Small intestine (tissue), 7 donors: ENCODE measurements at regions not wholly inside any gene's neighbourhood (a gene's known extent, or its start where the extent isn't known, plus 50 kb on each side); places are given as distances from the start of the nearest gene placed in this dataset.

ENCODE experiments used
- DNase-seq, 2 donors: peaks; one replicate each; pipeline versions ENCODE4 v3.0.0 to v3.0.0-alpha.2; 2013
- FAIRE-seq: peaks from 2 replicates; lab custom pipeline; 2012; peaks lifted over from hg19 to GRCh38; lab: Jason Lieb, UNC
- H3K27ac ChIP-seq, 3 donors: one replicate each; pipeline ENCODE4 v1.5.1; 2013; ENCODE audit warnings: low read length in 2 of 3, mild to moderate bottlenecking in 2 of 3, control low read depth in 1 of 3, inconsistent platforms in 1 of 3, low read depth in 1 of 3, moderate library complexity in 1 of 3
- H3K27me3 ChIP-seq, 3 donors: one replicate each; pipeline ENCODE4 v1.6.1; 2013; ENCODE audit warnings: low read length in 3 of 3, inconsistent platforms in 1 of 3; ENCODE audit not compliant: control insufficient read depth in 3 of 3, insufficient read depth in 3 of 3
- H3K36me3 ChIP-seq, 3 donors: one replicate each; pipeline ENCODE4 v1.6.1; 2013; ENCODE audit warnings: low read length in 3 of 3, inconsistent platforms in 1 of 3, low read depth in 1 of 3, mild to moderate bottlenecking in 1 of 3, moderate library complexity in 1 of 3; ENCODE audit not compliant: control insufficient read depth in 3 of 3, insufficient read depth in 2 of 3
- H3K4me1 ChIP-seq, 3 donors: one replicate each; pipeline ENCODE4 v1.6.1; 2013; ENCODE audit warnings: low read length in 2 of 3, inconsistent platforms in 1 of 3, low read depth in 1 of 3, mild to moderate bottlenecking in 1 of 3, moderate library complexity in 1 of 3; ENCODE audit not compliant: control insufficient read depth in 3 of 3, insufficient read depth in 2 of 3
- H3K4me3 ChIP-seq, 3 donors: one replicate each; pipeline ENCODE4 v1.5.1; 2013; ENCODE audit warnings: low read length in 3 of 3, control low read depth in 1 of 3, inconsistent platforms in 1 of 3, low read depth in 1 of 3, mild to moderate bottlenecking in 1 of 3, moderate library complexity in 1 of 3
- H3K9me3 ChIP-seq, 2 donors: one replicate each; pipeline ENCODE4 v1.6.1; 2013; ENCODE audit warnings: low read depth in 1 of 2, low read length in 1 of 2; ENCODE audit not compliant: control insufficient read depth in 2 of 2, insufficient read depth in 1 of 2
- WGBS, 3 donors: extraction: QIAGEN DNeasy Blood & Tissue Kit; methylation state at CpG; one replicate each; pipeline ENCODE4 v1.1.7; 2013; 5-methylcytosine and 5-hydroxymethylcytosine counted together
- donor health status: healthy with polysubstance abuse.
- donor health status: control.
- donor health status: control.
- donor health status: Bipolar disorder and iron deficiency.
- donor health status: healthy.

DNA sequence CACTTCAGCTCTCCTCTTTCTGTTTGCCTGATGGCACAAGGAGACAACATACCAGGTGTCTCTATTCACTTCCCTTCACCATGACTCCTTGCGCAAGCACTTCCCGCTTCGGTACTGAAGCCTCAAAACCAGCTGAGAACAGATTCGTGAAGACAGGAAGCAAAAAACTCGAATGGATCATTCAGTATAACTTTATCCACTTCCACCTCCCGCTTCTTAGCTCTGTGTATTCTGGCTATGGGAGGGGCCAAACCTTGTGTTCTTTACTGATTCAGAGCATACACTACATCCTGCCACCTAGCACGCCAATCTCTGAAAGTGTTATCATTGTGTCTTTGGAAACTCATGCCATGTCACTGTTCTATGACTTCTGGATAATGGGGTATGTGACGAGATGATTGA lies 62.2 kb upstream of the ADA2 start:
- H3K9me3 ChIP-seq = no peaks in the 10 kb centered on the region
- peaks cover 0 to 2% (median under 1%) of the 10 kb centered on the region in 3 donors for H3K27me3 ChIP-seq
- H3K4me3 ChIP-seq = no peak overlapping the region
- no peak for FAIRE-seq
- 54 to 83% (median 79%) methylated on average over 8 of the region's 8 CpGs for WGBS, 3 donors
- no peak for DNase-seq
- peaks cover 0 to 8% (median 0%) of the 10 kb centered on the region in 3 donors for H3K4me1 ChIP-seq
- no peak overlapping the region for H3K27ac ChIP-seq
- no peaks in the 10 kb centered on the region for H3K36me3 ChIP-seq

DNA sequence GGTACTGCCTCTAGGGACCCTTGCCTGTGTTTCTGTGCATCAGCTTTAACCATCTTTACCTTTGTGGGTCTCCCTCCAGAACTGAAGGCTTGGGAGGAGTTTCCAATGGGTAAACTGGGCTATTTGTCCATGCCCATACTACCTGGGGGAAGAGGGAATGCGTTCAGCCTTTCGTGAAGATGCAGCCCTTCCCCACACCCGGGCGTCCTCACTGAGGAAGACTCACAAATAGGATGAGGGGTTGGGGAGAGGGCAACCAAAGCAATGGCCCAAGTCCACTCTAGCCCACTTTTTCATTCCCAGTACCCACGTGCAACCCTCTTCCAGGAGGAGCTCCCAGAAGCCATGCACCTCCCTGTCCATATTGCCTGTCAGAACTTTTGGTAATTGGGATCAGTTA lies 61.8 kb upstream of the ADA2 start:
- no peaks in the 10 kb centered on the region for H3K36me3 ChIP-seq
- no peaks in the 10 kb centered on the region for H3K9me3 ChIP-seq
- DNase-seq (no peak), FAIRE-seq (no peak)
- H3K27ac ChIP-seq = no peak overlapping the region
- peaks cover 0 to 2% (median 0%) of the 10 kb centered on the region in 3 donors for H3K27me3 ChIP-seq
- WGBS, 3 donors = 93 to 98% (median 94%) methylated on average over 5 of the region's 5 CpGs
- no peak overlapping the region for H3K4me3 ChIP-seq
- H3K4me1 ChIP-seq = peaks cover 0 to 8% (median 0%) of the 10 kb centered on the region in 3 donors

DNA sequence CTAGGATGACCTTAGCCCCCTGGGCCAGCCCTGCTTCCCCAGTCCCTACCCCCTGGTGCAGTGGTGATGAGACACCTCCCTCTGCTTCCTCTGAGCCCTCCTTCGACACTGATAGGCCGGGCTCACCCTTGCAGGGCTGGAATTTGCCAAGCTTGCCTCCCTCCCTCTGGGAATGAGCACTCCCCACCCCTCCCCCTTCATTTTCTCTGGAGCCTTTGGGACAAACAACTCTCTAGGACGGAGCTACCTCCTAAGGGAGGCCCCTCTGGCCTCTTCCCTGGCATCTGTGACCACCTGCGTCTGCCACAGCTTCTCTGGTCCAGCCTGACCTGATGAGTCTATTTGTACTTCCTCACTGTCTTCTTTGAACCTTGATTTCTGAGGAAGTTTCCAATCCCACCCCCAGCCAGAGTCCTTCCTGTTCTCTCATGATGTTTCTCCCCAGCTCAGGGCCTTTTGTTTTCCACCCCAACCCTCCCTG lies 53.3 kb upstream of the ADA2 start:
- Histone ChIP-seq H3K36me3 (no peaks in the 10 kb centered on the region), H3K27ac (no peak overlapping the region), H3K4me1 (peaks cover 0 to 5% (median 0%) of the 10 kb centered on the region in 3 donors), H3K27me3 (no peaks in the 10 kb centered on the region), H3K4me3 (no peak overlapping the region), H3K9me3 (no peaks in the 10 kb centered on the region)
- DNase-seq (no peak), FAIRE-seq (no peak)
- 58 to 71% (median 60%) methylated on average over 4 of the region's 4 CpGs for WGBS, 3 donors

GRCh38 chr22:17271711-17272451 lies 52.6 kb upstream of the ADA2 start:
- Histone ChIP-seq H3K9me3 (no peaks in the 10 kb centered on the region), H3K36me3 (no peaks in the 10 kb centered on the region), H3K4me3 (no peak overlapping the region), H3K27me3 (no peaks in the 10 kb centered on the region), H3K27ac (no peak overlapping the region), H3K4me1 (peaks cover 0 to 9% (median 0%) of the 10 kb centered on the region in 3 donors)
- DNase-seq (no peak), FAIRE-seq (no peak)
- WGBS, 3 donors = 90 to 92% (median 91%) methylated on average over 8 of the region's 8 CpGs

- Histone ChIP-seq H3K27ac (no peak overlapping the region), H3K4me1 (peaks cover 0 to 28% (median 3%) of the 10 kb centered on the region in 3 donors), H3K9me3 (no peaks in the 10 kb centered on the region), H3K36me3 (no peaks in the 10 kb centered on the region), H3K4me3 (no peak overlapping the region), H3K27me3 (no peaks in the 10 kb centered on the region)
- WGBS, 3 donors = 14 to 44% (median 36%) methylated on average over 14 of the region's 14 CpGs
- no peak for FAIRE-seq
- peak; percentile 24 to 53 for DNase-seq
Observed at GRCh38 chr22:17269607-17270261, 50.5 kb upstream of the ADA2 start.

GRCh38 chr22:17269224-17269606 lies 50.0 kb upstream of the ADA2 start:
- FAIRE-seq (no peak), DNase-seq (no peak)
- H3K4me1 ChIP-seq = peaks cover 0 to 34% (median 3%) of the 10 kb centered on the region in 3 donors
- no peak overlapping the region for H3K4me3 ChIP-seq
- 70 to 81% (median 77%) methylated on average over 2 of the region's 2 CpGs for WGBS, 3 donors
- no peak overlapping the region for H3K27ac ChIP-seq
- no peaks in the 10 kb centered on the region for H3K36me3 ChIP-seq
- no peaks in the 10 kb centered on the region for H3K27me3 ChIP-seq
- H3K9me3 ChIP-seq = no peaks in the 10 kb centered on the region
